Panc1 (cell line): ENCODE measurements at regions not wholly inside any gene's neighbourhood (a gene's known extent, or its start where the extent isn't known, plus 50 kb on each side); places are given as distances from the start of the nearest gene placed in this dataset.

Source experiments
- ATAC-seq: fragments of 200-7000 bp; cut with Tn5 transposase; 2 replicates; pipeline ENCODE4 v1.9.1; 2020; ENCODE audit warnings: mild to moderate bottlenecking, moderate library complexity
- BruUV-seq: library from RNA; stranded (reverse); fragments of 400-500 nt; replicated peaks from 2 replicates; lab custom pipeline; 2021; lab: Mats Ljungman, UMichigan
- CTCF ChIA-PET: fragments of 300-600 bp; sonication (Branson Sonifier 250); formaldehyde crosslinking; loops from one replicate; lab custom pipeline; 2022; ENCODE audit warnings: antibody characterized with exemption; lab: Charles Lee
- POLR2A ChIA-PET: fragments of 300-600 bp; sonication (Branson Sonifier 250); formaldehyde crosslinking; loops from one replicate; lab custom pipeline; 2022; ENCODE audit warnings: antibody characterized with exemption; lab: Charles Lee
- DNase-seq: peaks from one replicate; pipeline ENCODE4 v3.0.0-alpha.2; 2010; ENCODE audit warnings: low read depth, low spot score
- H3K27ac ChIP-seq: 2 replicates; pipeline ENCODE4 v1.5.1; 2011; ENCODE audit warnings: mild to moderate bottlenecking, low read length, inconsistent platforms
- H3K27me3 ChIP-seq: fragments of 200-500 bp; sonication (Bioruptor generic); 2 replicates; pipeline ENCODE4 v1.6.0; 2014; ENCODE audit warnings: low read length, inconsistent platforms; ENCODE audit not compliant: control insufficient read depth, insufficient read depth
- H3K36me3 ChIP-seq: fragments of 200-500 bp; sonication (Bioruptor generic); 2 replicates; pipeline ENCODE4 v1.5.1; 2014; ENCODE audit warnings: inconsistent platforms, mild to moderate bottlenecking, low read length, moderate library complexity; ENCODE audit not compliant: control insufficient read depth, insufficient read depth
- H3K4me1 ChIP-seq: 2 replicates; pipeline ENCODE4 v1.5.1; 2011; ENCODE audit warnings: inconsistent platforms, mild to moderate bottlenecking, low read length, moderate library complexity; ENCODE audit not compliant: control insufficient read depth, insufficient read depth
- H3K4me3 ChIP-seq, 2 experiments: 2 replicates each; pipeline ENCODE4 v1.5.1; 2011 to 2012; ENCODE audit warnings: low read depth in 2 of 2, low read length in 2 of 2, mild to moderate bottlenecking in 2 of 2, inconsistent platforms in 1 of 2, moderate library complexity in 1 of 2
- H3K9me3 ChIP-seq: fragments of 200-500 bp; sonication (Bioruptor generic); 2 replicates; pipeline ENCODE4 v1.5.1; 2014; ENCODE audit warnings: low read depth, mild to moderate bottlenecking, inconsistent platforms, low read length, moderate library complexity; ENCODE audit not compliant: control insufficient read depth, insufficient read depth
- POLR2AphosphoS5 ChIP-seq: IDR thresholded peaks from 2 replicates; pipeline ENCODE4 v1.6.1; 2012; ENCODE audit warnings: mild to moderate bottlenecking, low read depth, low read length, moderate library complexity
- REST ChIP-seq, 2 experiments: IDR thresholded peaks; 2 replicates each; pipeline ENCODE4 v1.6.1; 2011 to 2012; ENCODE audit warnings: low read depth in 2 of 2, control low read depth in 1 of 2, low read length in 1 of 2, mild to moderate bottlenecking in 1 of 2, moderate library complexity in 1 of 2; ENCODE audit not compliant: insufficient read depth in 1 of 2
- SIN3A ChIP-seq: IDR thresholded peaks from 2 replicates; pipeline ENCODE4 v1.6.1; 2012; ENCODE audit warnings: low read depth, mild to moderate bottlenecking, low read length, moderate library complexity, borderline replicate concordance; ENCODE audit not compliant: insufficient read depth
- TCF7L2 ChIP-seq: IDR thresholded peaks from 2 replicates; pipeline ENCODE4 v1.6.1; 2011; ENCODE audit warnings: mild to moderate bottlenecking, low read depth, low read length, inconsistent platforms
- in situ Hi-C: cut with HindIII; loops from 2 replicates; pipeline ENCODE4 v1.10.0; 2016; ENCODE audit warnings: low sequenced_read_pairs, low pct_unique_long_range_greater_than_20kb
- intact Hi-C: fragments of 100-400 bp; cut with micrococcal nuclease; formaldehyde crosslinking; loops from one replicate; pipeline ENCODE4 v1.10.0; 2022; ENCODE audit not compliant: unreplicated experiment
- TF ChIP-seq, protein P1 (sequence below): fragments of 450-650 bp; IDR thresholded peaks from 2 replicates; pipeline ENCODE4 v1.5.1; 2017; ENCODE audit warnings: mild to moderate bottlenecking

DNA sequence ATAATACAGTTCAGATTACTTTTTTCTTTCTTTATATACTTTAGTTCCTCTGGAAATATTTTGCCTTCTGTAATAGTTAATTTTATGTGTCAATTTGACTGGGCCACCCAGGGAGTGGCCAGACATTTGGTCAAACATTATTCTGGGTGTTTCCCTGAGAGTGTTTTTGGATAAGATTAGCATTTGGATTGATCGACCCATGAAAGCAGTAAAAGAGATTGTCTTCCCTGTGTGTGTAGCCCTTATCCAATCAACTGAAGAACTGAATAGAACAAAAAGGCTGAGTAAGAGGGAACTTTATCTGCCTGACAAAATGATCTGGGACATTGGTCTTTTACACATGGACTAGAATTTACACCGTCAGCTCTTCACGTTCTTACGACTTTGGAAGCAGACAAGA is 1190.1 kb upstream of the FAM98A start:
- in situ Hi-C loops: no loop called here
- ATAC-seq: no peak
- H3K9me3 ChIP-seq: no peaks in the 10 kb centered on the region
- POLR2A ChIA-PET: no interaction called here
- no TSS peak for BruUV-seq
- no peak for TF ChIP-seq TCF7L2
- TF ChIP-seq SIN3A: no peak
- no peak for TF ChIP-seq REST (IDR thresholded peaks at IDR 0.05; ENCODE audit: insufficient read depth in 1 of 2, low read depth in 2 of 2, low read length in 1 of 2)
- TF ChIP-seq, protein P1, sequence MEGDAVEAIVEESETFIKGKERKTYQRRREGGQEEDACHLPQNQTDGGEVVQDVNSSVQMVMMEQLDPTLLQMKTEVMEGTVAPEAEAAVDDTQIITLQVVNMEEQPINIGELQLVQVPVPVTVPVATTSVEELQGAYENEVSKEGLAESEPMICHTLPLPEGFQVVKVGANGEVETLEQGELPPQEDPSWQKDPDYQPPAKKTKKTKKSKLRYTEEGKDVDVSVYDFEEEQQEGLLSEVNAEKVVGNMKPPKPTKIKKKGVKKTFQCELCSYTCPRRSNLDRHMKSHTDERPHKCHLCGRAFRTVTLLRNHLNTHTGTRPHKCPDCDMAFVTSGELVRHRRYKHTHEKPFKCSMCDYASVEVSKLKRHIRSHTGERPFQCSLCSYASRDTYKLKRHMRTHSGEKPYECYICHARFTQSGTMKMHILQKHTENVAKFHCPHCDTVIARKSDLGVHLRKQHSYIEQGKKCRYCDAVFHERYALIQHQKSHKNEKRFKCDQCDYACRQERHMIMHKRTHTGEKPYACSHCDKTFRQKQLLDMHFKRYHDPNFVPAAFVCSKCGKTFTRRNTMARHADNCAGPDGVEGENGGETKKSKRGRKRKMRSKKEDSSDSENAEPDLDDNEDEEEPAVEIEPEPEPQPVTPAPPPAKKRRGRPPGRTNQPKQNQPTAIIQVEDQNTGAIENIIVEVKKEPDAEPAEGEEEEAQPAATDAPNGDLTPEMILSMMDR: no peak
- TF ChIP-seq POLR2AphosphoS5: no peak
- no peaks in the 10 kb centered on the region for H3K36me3 ChIP-seq
- no peak for DNase-seq
- no peaks in the 10 kb centered on the region for H3K27me3 ChIP-seq
- intact Hi-C loops: no loop called here
- H3K27ac ChIP-seq: no peak overlapping the region
- no peak overlapping the region for H3K4me3 ChIP-seq
- CTCF ChIA-PET: no interaction called here
- no peaks in the 10 kb centered on the region for H3K4me1 ChIP-seq

GRCh38 chr2:34787341-34787740 is 1188.2 kb upstream of the FAM98A start:
- ATAC-seq (no peak), DNase-seq (no peak)
- no peak overlapping the region for H3K4me3 ChIP-seq
- H3K9me3 ChIP-seq: no peaks in the 10 kb centered on the region
- TF ChIP-seq POLR2AphosphoS5 (no peak), SIN3A (no peak), REST (IDR thresholded peaks at IDR 0.05; ENCODE audit: insufficient read depth in 1 of 2, low read depth in 2 of 2, low read length in 1 of 2) (no peak), TCF7L2 (no peak)
- TF ChIP-seq, protein P1: no peak
- in situ Hi-C loops: no loop called here
- H3K4me1 ChIP-seq: no peaks in the 10 kb centered on the region
- H3K36me3 ChIP-seq: no peaks in the 10 kb centered on the region
- POLR2A ChIA-PET: no interaction called here
- intact Hi-C loops: no loop called here
- no peaks in the 10 kb centered on the region for H3K27me3 ChIP-seq
- CTCF ChIA-PET: no interaction called here
- no peak overlapping the region for H3K27ac ChIP-seq
- BruUV-seq: no TSS peak
